GM23338 (cell line): ENCODE measurements at regions not wholly inside any gene's neighbourhood (a gene's known extent, or its start where the extent isn't known, plus 50 kb on each side); places are given as distances from the start of the nearest gene placed in this dataset.

ENCODE experiments used
- ATAC-seq: fragments of 200-7000 bp; cut with Tn5 transposase; 3 replicates; pipeline ENCODE4 v1.9.1; 2020
- DNase-seq: peaks from one replicate; pipeline ENCODE4 v3.0.0-alpha.2; 2015; ENCODE audit warnings: low spot score
- H2AFZ ChIP-seq: fragments of 200-600 bp; sonication (generic); 2 replicates; pipeline ENCODE4 v1.8.0; 2016; ENCODE audit warnings: antibody characterized with exemption, mild to moderate bottlenecking, moderate library complexity
- H3F3A ChIP-seq: fragments of 200-600 bp; sonication (generic); replicated peaks from 2 replicates; pipeline ENCODE4 v1.8.0; 2017; ENCODE audit warnings: antibody characterized with exemption, mixed run types, low read depth
- H3K27ac ChIP-seq: fragments of 200-600 bp; sonication (generic); 2 replicates; pipeline ENCODE4 v1.6.1; 2016; ENCODE audit warnings: low read depth
- H3K27me3 ChIP-seq: fragments of 200-600 bp; sonication (generic); 2 replicates; pipeline ENCODE4 v1.8.0; 2016; ENCODE audit warnings: mild to moderate bottlenecking, mixed run types, moderate library complexity; ENCODE audit not compliant: insufficient read depth
- H3K36me3 ChIP-seq: fragments of 200-600 bp; sonication (generic); 2 replicates; pipeline ENCODE4 v1.8.0; 2016; ENCODE audit warnings: mild to moderate bottlenecking; ENCODE audit not compliant: insufficient read depth
- H3K4me1 ChIP-seq: fragments of 200-600 bp; sonication (generic); 2 replicates; pipeline ENCODE4 v1.8.0; 2016; ENCODE audit warnings: mild to moderate bottlenecking, moderate library complexity; ENCODE audit not compliant: insufficient read depth
- H3K4me2 ChIP-seq: fragments of 200-600 bp; sonication (generic); 2 replicates; pipeline ENCODE4 v1.7.1; 2017; ENCODE audit warnings: mixed run types
- H3K4me3 ChIP-seq: fragments of 200-600 bp; sonication (generic); 2 replicates; pipeline ENCODE4 v1.6.1; 2016; ENCODE audit warnings: mixed run types
- H3K79me2 ChIP-seq: fragments of 200-600 bp; sonication (generic); replicated peaks from 2 replicates; pipeline ENCODE4 v1.8.0; 2017; ENCODE audit warnings: mild to moderate bottlenecking; ENCODE audit not compliant: insufficient read depth
- H3K9me2 ChIP-seq: fragments of 200-600 bp; sonication (generic); 2 replicates; pipeline ENCODE4 v1.8.0; 2017; ENCODE audit not compliant: insufficient read depth
- H4K20me1 ChIP-seq: fragments of 200-600 bp; sonication (generic); replicated peaks from 2 replicates; pipeline ENCODE4 v1.8.0; 2017; ENCODE audit warnings: mild to moderate bottlenecking; ENCODE audit not compliant: insufficient read depth
- H3K27ac Mint-ChIP-seq: 2 replicates; pipeline ENCODE4 v1.8.0; 2020; ENCODE audit warnings: inconsistent platforms, mild to moderate bottlenecking, moderate library complexity, mixed read lengths
- H3K27me3 Mint-ChIP-seq: 3 replicates; pipeline ENCODE4 v1.8.0; 2022; ENCODE audit warnings: low read depth, mild to moderate bottlenecking, moderate library complexity, mixed read lengths, inconsistent platforms; ENCODE audit not compliant: insufficient read depth, poor library complexity
- H3K36me3 Mint-ChIP-seq: 3 replicates; pipeline ENCODE4 v1.8.0; 2021; ENCODE audit warnings: low read depth, mild to moderate bottlenecking, inconsistent platforms, moderate library complexity, mixed read lengths
- H3K4me1 Mint-ChIP-seq: 3 replicates; pipeline ENCODE4 v1.8.0; 2020; ENCODE audit warnings: mild to moderate bottlenecking, inconsistent platforms, mixed read lengths
- H3K4me3 Mint-ChIP-seq: 3 replicates; pipeline ENCODE4 v1.8.0; 2021; ENCODE audit warnings: moderate library complexity, mild to moderate bottlenecking, inconsistent platforms, mixed read lengths
- H3K9me3 Mint-ChIP-seq: 3 replicates; pipeline ENCODE4 v1.8.0; 2020; ENCODE audit warnings: moderate library complexity, mild to moderate bottlenecking, inconsistent platforms, mixed read lengths
- CREB1 ChIP-seq: fragments of 250-450 bp; sonication (Bioruptor Pico); IDR thresholded peaks from 2 replicates; pipeline ENCODE4 v1.5.0; 2020; ENCODE audit warnings: low read depth, mild to moderate bottlenecking, moderate library complexity
- EZH2 ChIP-seq: fragments of 200-600 bp; sonication (generic); IDR thresholded peaks from one replicate; pipeline ENCODE4 v1.8.0; 2017; ENCODE audit warnings: antibody characterized with exemption, mild to moderate bottlenecking, low read depth; ENCODE audit not compliant: unreplicated experiment
- JUNB ChIP-seq: IDR thresholded peaks from one replicate; pipeline ENCODE4 v1.6.1; 2016; ENCODE audit warnings: antibody characterized with exemption; ENCODE audit not compliant: unreplicated experiment
- POLR2AphosphoS5 ChIP-seq: IDR thresholded peaks from 2 replicates; pipeline ENCODE4 v1.6.1; 2016; ENCODE audit warnings: antibody characterized with exemption, low read depth
- ZNF114 ChIP-seq: fragments of 250-450 bp; sonication (Bioruptor Pico); IDR thresholded peaks from 2 replicates; pipeline ENCODE4 v1.5.0; 2020; ENCODE audit warnings: mild to moderate bottlenecking, moderate library complexity
- ZNF331 ChIP-seq: fragments of 250-450 bp; sonication (Bioruptor Pico); IDR thresholded peaks from 2 replicates; pipeline ENCODE4 v1.5.0; 2020; ENCODE audit warnings: low read depth, mild to moderate bottlenecking, moderate library complexity
- TF ChIP-seq, protein P1 (sequence below): IDR thresholded peaks from 2 replicates; pipeline ENCODE4 v1.6.1; 2016; ENCODE audit warnings: antibody characterized with exemption
- TF ChIP-seq, protein P2 (sequence below), 2 experiments: fragments of 200-600 bp in 1 of 2; sonication (generic) in 1 of 2; conservative IDR thresholded peaks; 2 replicates each; pipeline versions ENCODE4 v1.5.1 to v1.6.1; 2016 to 2017; ENCODE audit warnings: antibody characterized with exemption in 2 of 2, low read depth in 2 of 2, mild to moderate bottlenecking in 2 of 2, moderate library complexity in 1 of 2
- TF ChIP-seq, protein P3 (sequence below): fragments of 250-450 bp; sonication (Bioruptor Pico); IDR thresholded peaks from 2 replicates; pipeline ENCODE4 v1.5.0; 2020; ENCODE audit warnings: mild to moderate bottlenecking, moderate library complexity

DNA sequence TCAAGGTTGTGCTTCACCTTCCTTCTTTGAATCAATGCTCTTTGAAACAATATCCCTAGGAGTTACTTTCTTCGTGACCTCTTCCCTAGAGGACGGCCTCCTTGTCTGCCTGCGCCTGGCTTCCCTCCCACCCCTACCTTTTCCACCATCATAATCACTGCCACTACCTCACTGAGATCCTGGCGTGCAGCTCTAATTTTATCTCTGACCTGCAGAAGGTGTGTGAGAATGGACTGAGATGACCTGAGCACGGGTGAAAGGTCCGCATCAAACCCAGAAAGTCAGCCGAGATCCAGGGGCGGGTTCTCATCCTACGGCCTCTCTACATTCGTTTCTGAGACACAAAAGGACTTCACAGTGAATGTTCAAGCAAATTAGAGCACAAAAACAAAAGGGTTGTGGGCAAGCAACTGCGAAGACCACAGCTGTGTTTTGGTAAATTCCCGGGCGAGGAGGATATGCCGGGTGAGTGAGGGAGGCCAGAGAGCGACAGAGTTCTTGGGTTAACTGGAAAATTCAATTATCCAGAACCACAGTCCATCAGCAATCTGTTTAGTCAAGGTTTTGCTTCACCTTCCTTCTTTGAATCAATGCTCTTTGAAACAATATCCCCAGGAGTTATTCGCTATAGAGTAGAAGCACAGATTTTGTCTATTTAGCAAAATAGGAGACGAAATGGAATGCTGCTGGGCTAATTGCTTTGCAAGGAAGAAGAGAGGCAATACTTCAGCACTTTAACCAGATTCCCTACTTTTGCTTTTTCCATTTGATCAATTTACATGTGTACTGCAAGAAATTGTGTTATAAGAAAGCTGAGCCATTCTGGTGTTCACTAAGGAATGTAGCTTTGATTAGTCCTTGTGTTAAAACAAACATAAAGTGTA lies 212.6 kb downstream of the ACKR3 start (continued):
- TF ChIP-seq CREB1 (CRISPR knock-in tag) (no peak), POLR2AphosphoS5 (no peak), ZNF331 (CRISPR knock-in tag) (no peak), JUNB (no peak)

GRCh38 chr2:236782938-236783337 lies 213.3 kb downstream of the ACKR3 start:
- H3K9me3 Mint-ChIP-seq = peaks cover 3% of the 10 kb centered on the region; the same call in 1 of the 3 replicates
- no peak overlapping the region for H3K4me3 Mint-ChIP-seq
- no peak overlapping the region for H2AFZ ChIP-seq
- no peaks in the 10 kb centered on the region for H3K36me3 ChIP-seq
- no peaks in the 10 kb centered on the region for H4K20me1 ChIP-seq
- no peak overlapping the region for H3K27ac Mint-ChIP-seq
- no peaks in the 10 kb centered on the region for H3F3A ChIP-seq
- no peak overlapping the region for H3K27ac ChIP-seq
- no peaks in the 10 kb centered on the region for H3K36me3 Mint-ChIP-seq
- DNase-seq = no peak
- H3K4me2 ChIP-seq = no peak overlapping the region
- no peaks in the 10 kb centered on the region for H3K27me3 ChIP-seq
- no peaks in the 10 kb centered on the region for H3K79me2 ChIP-seq
- H3K4me3 ChIP-seq = no peak overlapping the region
- peaks cover 4% of the 10 kb centered on the region for H3K27me3 Mint-ChIP-seq
- 0 out of 2 replicates have a peak, but pooled peaks cover 8% of the 10 kb centered on the region for H3K9me2 ChIP-seq
- TF ChIP-seq, protein P1, sequence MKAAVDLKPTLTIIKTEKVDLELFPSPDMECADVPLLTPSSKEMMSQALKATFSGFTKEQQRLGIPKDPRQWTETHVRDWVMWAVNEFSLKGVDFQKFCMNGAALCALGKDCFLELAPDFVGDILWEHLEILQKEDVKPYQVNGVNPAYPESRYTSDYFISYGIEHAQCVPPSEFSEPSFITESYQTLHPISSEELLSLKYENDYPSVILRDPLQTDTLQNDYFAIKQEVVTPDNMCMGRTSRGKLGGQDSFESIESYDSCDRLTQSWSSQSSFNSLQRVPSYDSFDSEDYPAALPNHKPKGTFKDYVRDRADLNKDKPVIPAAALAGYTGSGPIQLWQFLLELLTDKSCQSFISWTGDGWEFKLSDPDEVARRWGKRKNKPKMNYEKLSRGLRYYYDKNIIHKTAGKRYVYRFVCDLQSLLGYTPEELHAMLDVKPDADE = no peak
- TF ChIP-seq, protein P2, sequence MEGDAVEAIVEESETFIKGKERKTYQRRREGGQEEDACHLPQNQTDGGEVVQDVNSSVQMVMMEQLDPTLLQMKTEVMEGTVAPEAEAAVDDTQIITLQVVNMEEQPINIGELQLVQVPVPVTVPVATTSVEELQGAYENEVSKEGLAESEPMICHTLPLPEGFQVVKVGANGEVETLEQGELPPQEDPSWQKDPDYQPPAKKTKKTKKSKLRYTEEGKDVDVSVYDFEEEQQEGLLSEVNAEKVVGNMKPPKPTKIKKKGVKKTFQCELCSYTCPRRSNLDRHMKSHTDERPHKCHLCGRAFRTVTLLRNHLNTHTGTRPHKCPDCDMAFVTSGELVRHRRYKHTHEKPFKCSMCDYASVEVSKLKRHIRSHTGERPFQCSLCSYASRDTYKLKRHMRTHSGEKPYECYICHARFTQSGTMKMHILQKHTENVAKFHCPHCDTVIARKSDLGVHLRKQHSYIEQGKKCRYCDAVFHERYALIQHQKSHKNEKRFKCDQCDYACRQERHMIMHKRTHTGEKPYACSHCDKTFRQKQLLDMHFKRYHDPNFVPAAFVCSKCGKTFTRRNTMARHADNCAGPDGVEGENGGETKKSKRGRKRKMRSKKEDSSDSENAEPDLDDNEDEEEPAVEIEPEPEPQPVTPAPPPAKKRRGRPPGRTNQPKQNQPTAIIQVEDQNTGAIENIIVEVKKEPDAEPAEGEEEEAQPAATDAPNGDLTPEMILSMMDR (conservative IDR thresholded peaks at IDR 0.05; ENCODE audit: low read depth in 2 of 2) = no peak
- TF ChIP-seq ZNF331 (CRISPR knock-in tag) = no peak
- no peak for TF ChIP-seq POLR2AphosphoS5
- TF ChIP-seq EZH2 = no peak
- TF ChIP-seq, protein P3, sequence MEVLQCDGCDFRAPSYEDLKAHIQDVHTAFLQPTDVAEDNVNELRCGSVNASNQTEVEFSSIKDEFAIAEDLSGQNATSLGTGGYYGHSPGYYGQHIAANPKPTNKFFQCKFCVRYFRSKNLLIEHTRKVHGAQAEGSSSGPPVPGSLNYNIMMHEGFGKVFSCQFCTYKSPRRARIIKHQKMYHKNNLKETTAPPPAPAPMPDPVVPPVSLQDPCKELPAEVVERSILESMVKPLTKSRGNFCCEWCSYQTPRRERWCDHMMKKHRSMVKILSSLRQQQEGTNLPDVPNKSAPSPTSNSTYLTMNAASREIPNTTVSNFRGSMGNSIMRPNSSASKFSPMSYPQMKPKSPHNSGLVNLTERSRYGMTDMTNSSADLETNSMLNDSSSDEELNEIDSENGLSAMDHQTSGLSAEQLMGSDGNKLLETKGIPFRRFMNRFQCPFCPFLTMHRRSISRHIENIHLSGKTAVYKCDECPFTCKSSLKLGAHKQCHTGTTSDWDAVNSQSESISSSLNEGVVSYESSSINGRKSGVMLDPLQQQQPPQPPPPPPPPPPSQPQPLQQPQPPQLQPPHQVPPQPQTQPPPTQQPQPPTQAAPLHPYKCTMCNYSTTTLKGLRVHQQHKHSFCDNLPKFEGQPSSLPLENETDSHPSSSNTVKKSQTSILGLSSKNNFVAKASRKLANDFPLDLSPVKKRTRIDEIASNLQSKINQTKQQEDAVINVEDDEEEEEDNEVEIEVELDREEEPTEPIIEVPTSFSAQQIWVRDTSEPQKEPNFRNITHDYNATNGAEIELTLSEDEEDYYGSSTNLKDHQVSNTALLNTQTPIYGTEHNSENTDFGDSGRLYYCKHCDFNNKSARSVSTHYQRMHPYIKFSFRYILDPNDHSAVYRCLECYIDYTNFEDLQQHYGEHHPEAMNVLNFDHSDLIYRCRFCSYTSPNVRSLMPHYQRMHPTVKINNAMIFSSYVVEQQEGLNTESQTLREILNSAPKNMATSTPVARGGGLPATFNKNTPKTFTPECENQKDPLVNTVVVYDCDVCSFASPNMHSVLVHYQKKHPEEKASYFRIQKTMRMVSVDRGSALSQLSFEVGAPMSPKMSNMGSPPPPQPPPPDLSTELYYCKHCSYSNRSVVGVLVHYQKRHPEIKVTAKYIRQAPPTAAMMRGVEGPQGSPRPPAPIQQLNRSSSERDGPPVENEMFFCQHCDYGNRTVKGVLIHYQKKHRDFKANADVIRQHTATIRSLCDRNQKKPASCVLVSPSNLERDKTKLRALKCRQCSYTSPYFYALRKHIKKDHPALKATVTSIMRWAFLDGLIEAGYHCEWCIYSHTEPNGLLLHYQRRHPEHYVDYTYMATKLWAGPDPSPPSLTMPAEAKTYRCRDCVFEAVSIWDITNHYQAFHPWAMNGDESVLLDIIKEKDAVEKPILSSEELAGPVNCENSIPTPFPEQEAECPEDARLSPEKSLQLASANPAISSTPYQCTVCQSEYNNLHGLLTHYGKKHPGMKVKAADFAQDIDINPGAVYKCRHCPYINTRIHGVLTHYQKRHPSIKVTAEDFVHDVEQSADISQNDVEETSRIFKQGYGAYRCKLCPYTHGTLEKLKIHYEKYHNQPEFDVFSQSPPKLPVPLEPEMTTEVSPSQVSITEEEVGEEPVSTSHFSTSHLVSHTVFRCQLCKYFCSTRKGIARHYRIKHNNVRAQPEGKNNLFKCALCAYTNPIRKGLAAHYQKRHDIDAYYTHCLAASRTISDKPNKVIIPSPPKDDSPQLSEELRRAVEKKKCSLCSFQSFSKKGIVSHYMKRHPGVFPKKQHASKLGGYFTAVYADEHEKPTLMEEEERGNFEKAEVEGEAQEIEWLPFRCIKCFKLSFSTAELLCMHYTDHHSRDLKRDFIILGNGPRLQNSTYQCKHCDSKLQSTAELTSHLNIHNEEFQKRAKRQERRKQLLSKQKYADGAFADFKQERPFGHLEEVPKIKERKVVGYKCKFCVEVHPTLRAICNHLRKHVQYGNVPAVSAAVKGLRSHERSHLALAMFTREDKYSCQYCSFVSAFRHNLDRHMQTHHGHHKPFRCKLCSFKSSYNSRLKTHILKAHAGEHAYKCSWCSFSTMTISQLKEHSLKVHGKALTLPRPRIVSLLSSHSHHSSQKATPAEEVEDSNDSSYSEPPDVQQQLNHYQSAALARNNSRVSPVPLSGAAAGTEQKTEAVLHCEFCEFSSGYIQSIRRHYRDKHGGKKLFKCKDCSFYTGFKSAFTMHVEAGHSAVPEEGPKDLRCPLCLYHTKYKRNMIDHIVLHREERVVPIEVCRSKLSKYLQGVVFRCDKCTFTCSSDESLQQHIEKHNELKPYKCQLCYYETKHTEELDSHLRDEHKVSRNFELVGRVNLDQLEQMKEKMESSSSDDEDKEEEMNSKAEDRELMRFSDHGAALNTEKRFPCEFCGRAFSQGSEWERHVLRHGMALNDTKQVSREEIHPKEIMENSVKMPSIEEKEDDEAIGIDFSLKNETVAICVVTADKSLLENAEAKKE (CRISPR knock-in tag) = no peak
- no peak for TF ChIP-seq JUNB
- TF ChIP-seq ZNF114 = no peak
- no peaks in the 10 kb centered on the region for H3K4me1 ChIP-seq
- H3K4me1 Mint-ChIP-seq = no peaks in the 10 kb centered on the region
- ATAC-seq = no peak
